TTC549 (cell line): ENCODE measurements at regions not wholly inside any gene's neighbourhood (a gene's known extent, or its start where the extent isn't known, plus 50 kb on each side); places are given as distances from the start of the nearest gene placed in this dataset.

Source experiments
- FAIRE-seq: peaks from 2 replicates; lab custom pipeline; 2012; peaks lifted over from hg19 to GRCh38; lab: Jason Lieb, UNC

DNA sequence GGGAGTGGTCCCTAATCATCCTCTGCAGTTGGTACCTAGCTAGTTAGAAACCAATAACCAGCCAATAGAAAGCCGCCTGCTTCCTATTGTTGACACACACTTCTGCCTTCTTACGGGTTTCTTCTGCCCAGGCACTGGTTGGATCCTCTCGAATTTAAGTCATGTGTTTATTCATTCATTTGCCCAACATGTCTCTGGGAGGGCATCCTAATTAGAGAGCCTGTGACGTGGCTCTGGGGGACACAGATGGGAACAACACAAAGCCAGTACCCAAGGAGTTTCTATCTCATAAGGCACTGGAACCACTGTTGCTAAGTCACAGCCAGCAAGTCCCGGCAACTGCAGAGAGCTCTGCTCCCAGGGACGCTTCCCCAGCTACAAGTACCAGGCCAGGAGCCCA lies 300.7 kb upstream of the TNRC6C start:
- FAIRE-seq = no peak

DNA sequence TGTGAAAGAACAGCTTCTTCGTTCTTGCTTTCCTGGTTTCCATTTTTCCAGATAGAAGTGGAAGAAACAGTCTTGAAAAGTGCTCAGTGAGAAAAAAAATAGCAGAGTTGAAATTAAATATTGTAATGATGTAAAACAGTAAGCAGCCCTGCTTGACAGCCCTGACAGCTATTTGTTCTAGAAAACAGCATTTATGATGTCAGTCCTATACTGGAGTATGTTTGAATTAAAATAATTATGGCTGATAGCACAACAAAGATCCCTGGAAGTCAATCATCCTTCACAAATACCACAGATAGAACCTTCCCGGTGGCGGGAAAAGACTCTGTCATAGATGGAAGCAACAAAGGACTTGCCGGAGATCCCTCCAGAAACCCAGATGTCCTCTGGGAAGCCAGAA lies 298.0 kb upstream of the TNRC6C start:
- FAIRE-seq = no peak

DNA sequence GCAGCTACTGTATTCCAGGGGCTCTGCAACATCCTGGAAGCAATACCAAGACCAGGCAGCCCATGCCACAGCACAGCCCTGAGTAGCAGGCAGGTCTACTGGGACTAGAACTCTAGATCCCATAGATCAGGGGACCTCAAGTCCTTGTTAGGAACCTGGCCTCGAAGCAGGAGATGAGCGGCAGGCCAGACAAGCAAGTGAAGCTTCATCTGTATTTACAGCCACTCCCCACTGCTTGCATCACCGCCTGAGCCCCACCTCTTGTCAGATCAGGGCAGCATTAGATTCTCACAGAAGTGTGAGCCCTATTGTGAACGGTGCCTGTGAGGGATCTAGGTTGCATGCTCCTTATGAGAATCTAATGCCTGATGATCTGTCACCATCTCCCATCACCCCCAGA lies 295.7 kb upstream of the TNRC6C start:
- no peak for FAIRE-seq

DNA sequence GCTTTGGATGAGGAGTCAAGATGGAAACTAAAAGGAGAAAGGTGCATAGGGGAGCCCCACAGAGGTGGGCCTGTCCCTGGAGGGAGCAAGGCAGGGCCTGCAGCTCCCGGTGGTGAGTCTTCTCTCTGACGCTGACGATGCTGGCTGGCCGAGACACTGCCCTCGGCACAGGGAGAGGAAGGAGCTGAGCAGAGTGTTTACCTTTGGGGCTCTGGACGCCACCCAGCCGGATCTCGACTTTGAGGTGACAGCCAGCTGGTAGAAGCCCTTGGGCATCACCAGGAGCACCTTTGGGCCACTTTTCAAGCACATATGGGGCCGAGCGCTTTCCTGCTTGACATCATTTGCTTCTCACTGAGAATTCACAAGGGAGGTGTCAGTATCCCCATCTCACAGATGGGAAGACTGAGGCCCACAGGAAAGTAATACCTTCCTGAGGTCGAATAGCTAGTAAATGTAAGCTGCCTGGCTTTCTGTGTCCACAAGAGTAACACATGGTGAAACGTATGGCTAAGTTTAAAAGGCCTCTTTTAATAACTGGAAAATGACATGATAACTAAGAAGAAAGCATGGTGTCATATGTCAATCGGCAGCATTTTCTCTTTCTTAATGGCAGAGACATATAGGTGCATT lies 294.3 kb upstream of the TNRC6C start:
- no peak for FAIRE-seq

DNA sequence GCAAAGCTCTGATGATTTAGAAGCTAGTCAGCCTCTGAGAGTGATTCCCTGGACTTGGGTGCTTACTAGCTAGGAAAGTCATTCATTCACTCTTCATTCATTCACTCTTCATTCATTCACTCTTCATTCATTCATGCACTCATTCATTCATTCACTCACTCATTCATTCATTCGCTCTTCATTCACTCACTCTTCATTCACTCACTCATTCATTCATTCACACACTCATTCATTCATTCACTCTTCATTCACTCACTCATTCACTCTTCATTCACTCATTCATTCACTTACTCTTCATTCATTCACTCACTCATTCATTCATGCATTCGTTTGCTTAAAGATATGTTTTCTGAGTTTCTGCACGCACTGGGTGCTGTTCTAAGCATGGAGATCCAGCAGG lies 292.7 kb upstream of the TNRC6C start:
- no peak for FAIRE-seq

DNA sequence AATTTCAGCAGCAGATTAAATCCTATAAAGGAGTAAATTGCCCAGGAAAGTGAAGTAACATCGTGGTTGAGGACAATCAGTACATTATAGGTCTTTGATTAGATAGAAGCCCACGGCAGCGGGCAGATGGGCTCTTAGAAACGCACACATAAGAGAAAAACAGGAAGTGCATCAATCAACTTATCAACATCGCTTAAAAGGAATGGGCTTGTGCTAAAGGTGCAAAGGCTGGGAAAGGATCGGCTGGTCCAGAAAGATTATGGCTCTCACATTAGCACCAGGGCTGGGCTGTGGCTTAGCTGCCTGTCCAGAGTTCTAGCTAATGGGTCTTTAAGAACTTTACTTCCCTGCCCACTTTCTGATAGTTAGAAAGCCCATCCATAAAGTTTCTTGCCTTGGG lies 292.0 kb upstream of the TNRC6C start:
- FAIRE-seq = no peak

DNA sequence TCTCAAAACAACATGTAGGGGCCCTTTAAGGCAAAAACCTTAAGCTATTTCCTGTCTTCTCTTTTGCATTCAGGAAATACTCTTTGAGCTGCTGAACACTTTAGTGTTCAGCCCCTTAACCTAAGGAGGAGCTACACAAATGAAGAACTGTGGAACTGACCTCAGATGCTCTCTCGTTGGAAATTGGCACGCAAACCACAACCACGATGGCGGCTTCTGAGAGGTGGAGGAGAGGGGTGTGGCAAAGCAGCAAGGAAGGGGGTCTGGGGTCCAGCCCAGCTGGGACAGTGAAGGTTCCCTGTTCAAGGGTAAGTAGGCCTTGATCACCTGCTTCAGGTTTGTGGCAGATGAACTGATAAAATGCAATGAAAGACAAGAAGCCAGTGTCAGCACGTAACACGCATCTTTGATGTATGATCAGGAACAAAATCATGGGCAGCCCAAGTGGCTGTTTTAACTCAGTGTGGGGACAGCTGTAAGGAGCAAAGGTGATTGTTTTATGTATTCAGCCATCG lies 291.6 kb upstream of the TNRC6C start:
- FAIRE-seq = no peak

DNA sequence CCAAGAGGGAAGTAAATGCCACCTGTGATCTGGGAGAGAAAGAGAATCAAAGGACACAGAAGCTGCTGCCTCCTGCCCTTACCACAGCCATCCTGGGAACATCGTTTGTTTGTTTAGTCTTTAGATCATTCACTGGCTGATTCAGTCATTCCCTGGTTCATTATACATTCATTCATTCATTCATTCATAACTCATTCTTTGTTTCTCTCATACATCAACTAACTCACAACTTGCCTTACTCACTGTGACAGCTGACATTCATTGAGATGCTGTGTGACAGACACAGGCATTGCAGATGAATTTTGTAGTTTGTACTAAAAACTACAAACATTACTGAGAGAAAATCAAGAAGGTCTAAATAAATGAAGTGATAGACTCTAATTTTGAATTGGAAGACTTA lies 291.0 kb upstream of the TNRC6C start:
- no peak for FAIRE-seq

GRCh38 chr17:77668518-77668917 lies 290.0 kb upstream of the TNRC6C start:
- no peak for FAIRE-seq

DNA sequence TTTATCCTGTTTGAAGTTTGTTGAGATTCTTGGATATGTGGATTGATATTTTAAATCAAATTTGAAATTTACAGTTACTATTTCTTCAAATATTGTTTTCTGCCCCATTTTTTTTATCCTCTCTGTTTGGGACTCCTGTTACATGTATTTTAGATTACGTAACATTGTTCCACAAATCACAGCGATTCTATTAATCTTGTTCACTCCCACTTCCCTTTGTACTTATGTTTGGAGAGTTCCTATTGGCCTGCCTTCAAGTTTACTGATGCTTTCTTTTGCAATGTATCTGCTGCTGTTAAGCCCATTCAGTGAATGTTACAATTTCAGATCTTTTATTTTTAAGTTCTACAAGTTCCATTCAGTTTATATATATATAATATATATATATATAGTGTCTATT lies 288.3 kb upstream of the TNRC6C start:
- FAIRE-seq = no peak

- FAIRE-seq = no peak
Observed at GRCh38 chr17:77674358-77674757, 284.1 kb upstream of the TNRC6C start.

DNA sequence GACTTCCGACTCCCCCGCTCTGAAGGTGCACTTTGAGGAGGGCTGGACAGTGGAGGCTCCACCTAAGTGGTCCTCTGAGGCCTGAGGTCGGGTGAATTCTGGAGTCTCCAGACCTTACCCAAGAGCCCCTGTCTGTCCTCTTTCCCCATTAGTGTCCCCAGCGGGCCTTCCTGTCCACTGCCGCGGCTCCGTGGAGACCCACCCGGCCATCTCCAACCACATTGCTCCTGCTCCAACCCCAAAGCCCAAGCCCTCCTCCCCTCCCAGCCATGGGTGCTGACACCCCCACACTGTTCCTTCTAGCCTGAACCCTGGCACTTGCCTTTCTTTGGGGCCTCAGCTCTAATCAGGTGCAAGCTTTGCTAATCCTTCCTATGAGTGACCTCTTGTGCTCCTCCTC lies 283.1 kb upstream of the TNRC6C start:
- no peak for FAIRE-seq

DNA sequence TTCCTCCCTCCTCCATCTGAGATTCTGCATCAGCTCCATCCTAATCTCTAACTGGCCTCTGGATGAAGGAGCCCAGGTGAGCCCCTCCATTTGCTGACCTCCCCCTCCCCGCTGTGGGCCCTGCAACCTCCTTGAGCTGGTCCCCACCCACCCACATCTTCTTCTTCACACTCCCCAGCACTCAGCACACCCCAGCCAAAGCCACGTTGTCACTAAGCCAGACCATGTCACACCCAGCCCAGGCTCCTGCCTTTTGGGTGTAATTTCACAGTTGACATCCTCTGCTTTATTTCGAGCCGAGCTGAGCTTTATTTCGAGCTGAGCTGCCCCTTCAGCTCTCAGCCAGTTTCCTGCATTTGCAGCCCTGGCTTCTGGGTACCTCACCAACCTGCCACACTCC lies 282.7 kb upstream of the TNRC6C start:
- FAIRE-seq = no peak

- FAIRE-seq = no peak
Observed at GRCh38 chr17:77676237-77676661, 282.3 kb upstream of the TNRC6C start.

GRCh38 chr17:77677211-77677610 lies 281.3 kb upstream of the TNRC6C start:
- FAIRE-seq = no peak

DNA sequence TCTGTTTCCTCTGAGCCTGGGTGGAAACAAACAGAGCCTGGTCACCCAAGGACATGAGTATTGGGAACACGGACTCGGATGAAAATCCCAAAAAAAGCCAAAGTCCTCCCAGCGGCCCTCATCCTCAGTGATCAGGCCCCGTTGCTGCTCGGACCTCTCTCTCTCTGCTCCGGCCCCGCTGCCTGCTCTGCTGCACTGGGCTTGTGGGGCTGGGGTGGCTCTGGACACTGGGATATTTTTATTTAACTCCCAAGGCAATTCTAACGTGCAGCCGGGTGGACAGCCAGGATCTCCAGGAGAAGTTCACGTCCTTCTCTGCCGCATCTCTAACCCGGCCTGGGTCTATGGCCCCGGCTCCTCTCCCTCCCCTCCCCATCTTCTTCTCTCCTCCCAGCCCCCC lies 280.9 kb upstream of the TNRC6C start:
- no peak for FAIRE-seq

GRCh38 chr17:77679589-77679988 lies 278.9 kb upstream of the TNRC6C start:
- no peak for FAIRE-seq

DNA sequence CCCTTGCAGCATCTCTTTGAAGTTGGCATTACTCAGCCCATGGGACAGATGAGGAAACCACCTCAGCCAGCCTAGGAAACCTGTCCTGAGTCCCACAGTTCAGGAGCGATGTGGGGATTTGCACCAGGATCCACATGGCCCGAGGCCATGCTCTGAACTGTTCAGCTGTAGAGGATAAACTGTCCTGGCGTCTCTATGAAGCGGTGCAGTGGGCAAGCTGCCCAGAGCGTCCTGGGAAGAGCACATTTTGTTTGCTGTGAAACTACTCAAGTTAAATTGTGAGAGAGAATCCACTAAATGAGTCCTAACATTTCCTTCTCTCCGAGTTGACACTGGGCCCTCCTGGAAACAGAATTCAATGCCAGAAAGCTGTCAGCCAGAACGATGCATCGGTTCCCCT lies 276.6 kb upstream of the TNRC6C start:
- FAIRE-seq = no peak

DNA sequence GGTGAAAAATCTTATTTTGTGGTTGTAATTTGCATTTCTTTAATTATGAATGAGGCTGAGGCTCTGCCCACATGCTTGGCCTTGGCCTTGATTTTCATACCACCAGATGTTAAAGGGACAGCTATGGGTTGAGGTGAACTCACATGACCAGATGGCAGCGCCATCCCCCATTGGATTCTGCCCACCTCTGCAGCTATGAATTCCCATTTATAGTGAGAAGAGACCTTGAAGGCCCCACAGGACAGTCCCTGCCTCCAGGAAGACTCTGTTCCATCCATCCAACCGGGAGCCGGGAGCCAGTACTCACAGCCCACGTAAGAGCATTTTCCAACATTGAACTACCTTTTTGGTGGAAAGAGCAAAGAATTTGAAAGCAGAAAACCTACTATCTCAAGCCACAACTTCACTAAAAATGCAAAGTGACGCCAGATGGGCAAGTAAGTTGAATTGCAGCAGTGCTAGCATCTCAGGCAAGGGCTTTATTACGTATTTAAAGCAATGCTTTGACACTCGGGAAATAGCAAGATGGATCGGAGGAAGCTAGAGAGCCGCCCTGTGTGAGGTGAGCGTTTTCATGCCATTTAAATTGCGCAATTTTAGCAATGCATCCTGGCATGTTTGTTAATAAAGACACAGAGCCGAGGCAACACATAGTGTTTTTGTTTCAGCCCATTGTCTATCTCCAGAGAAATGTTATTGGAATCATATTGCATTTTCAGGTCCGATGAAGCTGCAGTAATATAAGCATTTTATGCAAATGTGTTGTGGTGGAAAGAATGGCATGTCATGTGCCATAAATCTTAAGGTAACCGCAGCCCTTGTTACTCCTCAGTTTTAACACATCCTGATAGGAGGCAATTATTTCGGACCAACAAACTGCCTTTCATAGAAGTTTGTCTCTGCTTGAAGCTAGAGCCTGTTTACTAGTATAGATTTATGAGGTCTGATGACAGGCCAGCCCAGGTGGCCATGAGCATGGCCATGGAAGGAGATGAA lies 273.4 kb upstream of the TNRC6C start:
- no peak for FAIRE-seq

DNA sequence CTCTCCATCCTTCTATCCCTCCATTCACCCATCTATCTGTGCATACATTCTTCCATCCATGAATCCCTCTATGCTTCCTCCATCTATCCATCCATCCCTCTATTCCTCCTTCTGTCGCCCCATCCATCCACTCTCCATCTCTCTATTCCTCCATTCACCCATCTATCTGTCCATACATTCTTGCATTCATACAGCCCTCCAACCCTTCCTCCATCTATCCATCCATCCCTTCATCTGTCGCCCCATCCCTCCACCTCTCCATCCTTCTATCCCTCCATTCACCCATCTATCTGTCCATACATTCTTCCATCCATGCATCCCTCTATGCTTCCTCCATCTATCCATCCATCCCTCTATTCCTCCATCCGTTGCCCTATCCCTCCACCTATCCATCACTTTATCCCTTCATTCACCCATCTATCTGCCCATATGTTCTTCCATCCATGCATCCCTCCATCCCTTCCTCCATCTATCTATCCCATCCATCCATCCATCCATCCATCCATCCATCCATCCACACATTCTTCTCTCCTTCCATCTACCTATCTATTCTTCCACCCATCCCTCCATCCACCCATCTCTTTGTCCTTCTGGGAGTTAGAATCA lies 272.5 kb upstream of the TNRC6C start:
- FAIRE-seq = no peak

GRCh38 chr17:77686903-77687302 lies 271.6 kb upstream of the TNRC6C start:
- FAIRE-seq = no peak

DNA sequence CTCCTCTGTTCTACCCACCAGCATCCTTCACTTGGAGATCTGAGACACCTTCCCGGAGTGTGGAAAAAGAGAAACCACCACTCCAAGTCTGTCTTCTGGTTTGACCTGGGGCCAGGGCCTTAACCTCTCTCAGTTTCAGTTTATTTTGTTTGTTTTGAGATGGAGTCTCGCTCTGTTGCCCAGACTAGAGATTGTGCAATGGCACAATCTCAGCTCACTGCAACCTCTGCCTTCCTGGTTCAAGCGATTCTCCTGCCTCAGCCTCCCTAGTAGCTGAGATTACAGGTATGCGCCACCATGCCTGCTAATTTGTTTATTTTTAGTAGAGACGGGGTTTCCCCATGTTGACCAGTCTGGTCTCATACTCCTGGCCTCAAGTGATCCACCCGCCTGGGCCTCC lies 271.1 kb upstream of the TNRC6C start:
- FAIRE-seq = no peak

- FAIRE-seq = no peak
Observed at GRCh38 chr17:77687921-77688320, 270.6 kb upstream of the TNRC6C start.
